HG02943 (cell line): ENCODE measurements at regions not wholly inside any gene's neighbourhood (a gene's known extent, or its start where the extent isn't known, plus 50 kb on each side); places are given as distances from the start of the nearest gene placed in this dataset.
"Not testable (repeated sequence)": the region's sequence is repeated elsewhere in the genome, so short reads cannot be mapped to it uniquely, and the experiment has no call there.

Source experiments
- ATAC-seq: cut with Tn5 transposase; IDR thresholded peaks from one replicate; pipeline ENCODE4 v1.9.1; 2021; ENCODE audit warnings: mild to moderate bottlenecking, low read depth, moderate library complexity; ENCODE audit not compliant: unreplicated experiment

DNA sequence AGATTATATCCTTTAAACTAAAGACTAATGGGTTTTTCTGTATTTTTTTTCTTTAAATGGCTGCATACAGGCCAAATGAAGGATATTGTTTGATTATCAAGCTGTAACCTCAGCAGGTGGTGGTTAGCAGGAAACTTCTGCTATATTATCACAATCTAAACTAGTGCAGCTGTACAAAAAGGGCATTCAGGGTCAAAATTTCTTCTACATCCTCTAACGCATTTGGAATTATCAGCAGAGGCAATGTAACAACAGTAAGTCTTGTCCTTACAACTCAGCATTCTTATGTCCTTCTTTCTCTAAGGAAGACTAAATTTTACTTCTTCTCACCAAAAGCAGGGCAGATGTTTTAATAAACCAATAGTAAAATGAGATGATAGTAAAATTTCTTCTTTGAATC, 135.8 kb upstream of the FN1 start:
- ATAC-seq, result no peak

DNA sequence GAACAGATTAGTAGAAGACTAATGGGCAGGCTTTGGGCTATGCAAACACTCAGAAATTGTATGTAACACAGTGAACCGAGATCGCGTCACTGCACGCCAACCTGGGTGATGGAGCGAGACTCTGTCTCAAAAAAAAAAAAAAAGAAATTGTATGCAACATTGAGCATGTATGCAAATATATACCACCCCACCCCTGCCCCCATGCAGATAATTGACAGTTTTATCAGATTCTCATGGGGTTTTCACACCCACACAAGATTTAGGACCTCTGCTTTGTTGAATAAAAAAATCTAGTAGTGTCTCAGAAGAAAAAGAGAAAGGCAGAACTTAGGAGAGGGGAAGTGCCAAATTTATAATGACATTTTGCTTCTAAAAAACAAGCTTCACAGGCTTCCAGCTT, 131.6 kb upstream of the FN1 start:
- no peak for ATAC-seq

DNA sequence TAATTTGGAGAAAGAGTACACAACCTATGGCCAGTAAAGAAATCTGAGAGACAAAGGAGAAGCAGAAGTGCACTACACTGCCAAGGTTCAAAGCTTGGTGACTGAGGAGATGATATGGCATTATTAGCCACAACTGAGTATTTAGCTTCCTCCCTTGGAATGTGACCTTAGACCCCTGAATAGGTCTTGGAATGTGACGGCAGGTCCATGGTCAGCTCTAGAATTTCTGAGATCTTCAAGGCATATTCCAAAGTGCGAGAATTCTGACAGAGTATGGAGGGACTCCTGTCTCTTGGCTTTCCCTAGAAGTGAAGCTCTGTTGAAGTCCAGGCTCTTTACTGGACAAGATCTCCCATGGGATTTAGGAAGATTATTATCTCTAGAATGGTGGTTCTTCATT, 130.0 kb upstream of the FN1 start:
- ATAC-seq, result no peak

DNA sequence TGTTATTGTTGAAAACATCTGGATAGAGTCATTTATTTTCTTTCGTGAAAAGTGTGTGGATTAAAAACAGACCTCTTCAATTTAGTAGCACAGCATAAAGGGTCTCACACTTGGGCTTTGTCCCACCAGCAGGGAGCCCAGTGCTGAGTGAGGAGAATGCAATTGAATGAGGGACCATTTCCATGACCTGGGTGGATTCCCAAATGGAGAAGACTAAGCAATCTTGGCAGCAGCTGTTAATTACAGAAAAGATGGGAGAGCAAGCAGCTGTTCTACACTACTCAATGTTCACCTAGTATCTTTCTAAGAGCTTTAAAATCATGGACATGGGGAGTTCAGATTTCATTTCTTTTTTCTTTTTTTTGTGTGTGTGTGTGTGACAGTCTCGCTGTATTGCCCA, 121.8 kb upstream of the FN1 start:
- no peak for ATAC-seq

DNA sequence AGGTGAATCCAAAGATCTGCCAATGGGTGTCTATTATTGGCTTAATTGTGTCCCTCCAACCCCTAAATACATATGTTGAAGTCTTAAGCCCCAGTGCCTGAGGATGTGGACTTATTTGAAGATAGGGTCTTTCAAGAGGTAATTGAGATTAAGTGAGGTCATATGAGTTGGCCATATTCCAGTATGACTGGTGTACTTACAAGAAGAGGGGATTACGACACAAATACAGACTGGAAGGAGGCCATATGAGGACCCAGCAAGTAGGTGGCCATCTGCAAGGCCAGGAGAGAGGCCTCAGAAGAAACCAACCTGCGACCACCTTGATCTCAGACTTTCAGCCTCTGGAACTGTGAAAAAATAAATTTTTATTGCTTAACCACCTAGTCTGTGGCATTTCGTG, 121.1 kb upstream of the FN1 start:
- ATAC-seq, result no peak

DNA sequence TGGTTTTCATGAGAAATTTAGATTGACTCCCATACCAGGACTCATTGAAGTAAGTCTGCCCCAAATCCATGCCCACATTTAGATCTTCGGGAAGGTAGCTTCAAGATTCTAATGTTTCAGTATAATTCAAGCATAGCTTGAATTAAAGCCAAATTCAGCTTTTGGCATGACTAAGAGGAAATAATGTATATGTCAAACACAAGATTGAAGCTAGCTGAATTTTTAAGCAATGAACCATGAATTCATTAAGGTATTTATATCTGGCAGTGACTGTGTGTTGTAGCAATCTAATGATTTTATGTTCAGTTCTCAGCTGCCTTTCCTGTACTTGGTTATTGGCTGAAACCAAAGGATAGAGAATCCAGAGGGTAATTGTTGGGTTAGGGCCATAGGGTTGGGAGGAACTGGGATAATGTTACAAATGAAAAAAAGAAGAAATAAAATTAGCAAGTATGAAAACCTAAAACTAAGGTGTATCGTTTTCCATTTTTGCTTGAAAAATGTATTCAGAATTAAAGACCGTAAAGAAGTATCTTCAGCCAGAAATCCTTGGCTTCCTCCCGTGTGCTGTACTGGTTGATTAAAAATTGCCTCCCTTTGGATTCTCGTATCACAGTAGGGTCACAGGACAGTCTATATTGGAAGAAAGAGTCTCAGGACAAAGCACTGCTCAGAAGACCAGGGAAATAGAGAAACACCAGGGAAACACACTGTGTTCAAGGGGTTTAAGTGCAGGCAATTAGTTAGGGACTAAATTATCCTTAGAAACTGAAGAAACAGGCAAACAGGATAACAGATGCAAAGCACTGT, 119.0 kb upstream of the FN1 start:
- ATAC-seq, result no peak

DNA sequence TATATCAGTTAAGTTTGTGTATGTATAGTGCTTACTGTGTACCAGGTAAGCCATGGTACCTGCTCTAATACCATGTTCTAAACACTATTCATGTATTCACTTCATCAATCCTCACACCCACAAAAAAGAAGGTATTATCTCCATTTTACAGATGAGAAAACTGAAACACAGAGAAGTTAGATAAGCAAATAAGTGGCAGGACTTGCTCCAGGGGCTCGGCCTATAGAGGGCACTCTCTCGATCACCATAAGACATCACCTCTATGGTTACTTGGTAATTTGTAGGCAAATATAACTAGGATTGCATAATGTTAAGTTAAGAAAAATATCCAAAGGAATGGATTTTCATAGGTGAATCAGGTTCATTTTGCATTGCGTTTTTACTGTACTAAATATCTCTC, 118.1 kb upstream of the FN1 start:
- ATAC-seq, result no peak

DNA sequence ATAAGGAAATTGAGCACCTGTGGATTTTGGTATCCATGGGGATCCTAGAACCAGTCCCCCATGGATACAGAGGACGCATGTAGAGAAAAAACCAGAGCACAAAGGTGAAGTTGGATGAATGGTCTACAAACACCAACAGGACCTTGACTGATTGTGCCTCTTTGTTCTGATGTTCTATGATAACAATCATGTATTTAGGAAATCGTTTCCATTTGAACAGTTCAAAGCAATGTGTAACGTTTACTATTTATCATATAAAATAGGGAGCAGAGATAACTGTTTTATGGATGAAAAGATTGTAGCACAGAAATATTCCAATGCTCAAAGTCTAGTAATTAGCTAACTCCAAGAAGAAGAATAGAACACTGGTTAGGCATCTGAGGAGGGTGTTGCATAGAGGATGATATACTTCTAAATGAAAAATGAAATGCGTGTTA, 116.3 kb upstream of the FN1 start:
- ATAC-seq, result no peak

DNA sequence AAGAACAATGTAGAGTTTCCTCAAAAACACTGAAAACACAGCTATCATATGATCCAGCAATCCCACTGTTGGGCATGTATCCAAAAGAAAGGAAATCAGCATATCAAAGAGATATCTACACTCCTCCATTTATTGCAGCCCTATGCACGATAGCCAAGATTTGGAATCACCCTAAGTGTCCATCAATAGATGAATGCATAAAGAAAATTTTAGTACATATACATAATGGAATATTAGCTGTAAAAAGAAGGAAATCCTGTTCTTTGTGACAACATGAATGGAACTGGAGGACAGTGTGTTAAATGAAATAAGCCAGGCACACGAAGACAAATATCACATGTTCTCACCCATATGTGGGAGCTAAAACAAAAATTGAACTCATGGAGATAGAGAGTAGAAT, 114.5 kb upstream of the FN1 start:
- ATAC-seq, result no peak

DNA sequence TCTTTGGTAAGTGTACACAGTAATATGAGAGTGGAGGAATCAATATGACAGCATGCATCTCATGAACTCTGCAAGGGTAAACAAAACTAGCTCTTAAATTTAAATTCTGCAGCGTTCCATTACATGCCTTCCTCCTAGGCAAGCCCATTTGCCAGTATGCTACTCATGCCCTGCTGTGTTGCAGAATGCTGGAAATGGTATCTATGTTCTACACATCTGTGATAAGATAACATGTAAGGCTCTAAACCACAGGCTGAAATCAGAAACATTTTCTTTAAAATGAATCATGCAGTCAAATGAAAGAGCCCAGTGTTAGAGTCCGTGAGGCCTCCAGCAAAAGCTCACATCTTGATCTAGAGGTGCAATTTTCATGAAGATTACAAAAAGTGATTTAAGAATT, 112.8 kb upstream of the FN1 start:
- no peak for ATAC-seq

DNA sequence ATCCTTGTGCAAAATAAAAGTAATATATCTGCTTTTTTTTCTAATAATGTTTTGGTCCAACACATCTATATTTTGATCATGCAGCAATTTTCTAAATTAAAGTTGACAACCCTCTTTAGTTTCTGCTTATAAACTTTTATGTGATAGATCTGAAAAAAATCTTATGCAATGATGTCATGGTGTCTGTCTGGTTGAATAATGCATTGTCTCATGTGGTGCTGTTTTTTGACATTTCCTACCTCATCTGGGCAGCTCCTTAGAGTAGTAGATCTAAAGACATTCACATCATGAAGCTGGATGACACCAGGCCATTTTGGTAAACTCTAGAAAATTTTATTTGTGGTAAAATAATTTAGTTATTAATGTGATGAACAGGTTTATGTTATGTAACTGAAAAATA, 106.8 kb upstream of the FN1 start:
- ATAC-seq, result no peak

DNA sequence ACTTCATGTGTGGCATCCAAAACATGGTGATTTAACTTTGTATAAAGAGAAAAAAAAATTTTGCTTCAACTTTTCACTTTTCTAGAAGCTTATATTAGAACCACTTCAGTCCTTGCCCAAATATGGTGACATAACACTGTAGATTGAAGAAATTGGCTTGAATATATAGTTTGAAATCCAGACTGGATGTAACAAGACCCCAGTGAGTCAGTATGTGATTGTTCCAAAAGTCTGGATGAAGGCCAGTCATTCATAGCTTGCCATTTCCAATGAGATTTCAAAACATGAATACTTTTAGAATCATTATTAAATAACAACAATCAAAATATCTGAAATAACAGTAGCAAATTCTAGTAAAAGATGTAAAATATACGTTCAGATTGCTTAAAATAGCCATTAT, 104.8 kb upstream of the FN1 start:
- ATAC-seq, result no peak

DNA sequence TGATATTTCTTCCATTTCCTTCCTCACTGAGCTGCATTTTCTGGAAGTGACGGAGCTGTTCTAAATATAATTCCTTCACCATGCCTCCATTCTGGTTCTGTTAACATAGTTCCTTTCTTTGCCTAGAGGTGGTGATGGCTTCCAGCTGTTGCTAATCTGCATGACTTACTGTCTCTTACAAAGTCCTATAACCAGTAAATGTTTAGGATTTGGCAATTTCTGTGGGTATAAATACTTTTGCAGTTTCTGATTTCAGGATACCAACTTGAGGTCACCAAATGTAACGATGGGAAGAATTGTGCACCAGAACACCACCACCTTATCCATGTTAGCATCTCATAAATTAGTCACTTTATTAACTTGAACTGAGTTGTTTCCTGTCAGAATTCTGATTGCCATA, 101.7 kb upstream of the FN1 start:
- no peak for ATAC-seq

DNA sequence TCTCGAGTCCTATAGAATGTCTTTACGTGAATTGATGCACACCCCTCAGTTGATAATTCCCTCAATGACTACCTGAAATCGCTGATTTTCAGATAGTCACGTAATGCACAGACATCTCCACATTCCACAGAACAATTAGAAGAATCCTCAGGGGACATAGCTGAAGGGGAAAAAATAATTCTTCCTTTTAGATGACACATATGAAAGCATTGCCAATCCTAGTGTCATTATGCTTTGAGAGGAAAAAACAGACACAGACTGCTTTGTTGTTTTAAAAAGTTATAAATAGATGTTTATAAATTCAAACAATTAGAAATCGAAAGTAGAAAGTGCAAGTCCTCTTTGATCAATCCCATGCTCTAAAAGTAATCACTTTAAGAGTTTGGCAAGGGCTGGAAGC, 100.6 kb upstream of the FN1 start:
- ATAC-seq, result no peak

DNA sequence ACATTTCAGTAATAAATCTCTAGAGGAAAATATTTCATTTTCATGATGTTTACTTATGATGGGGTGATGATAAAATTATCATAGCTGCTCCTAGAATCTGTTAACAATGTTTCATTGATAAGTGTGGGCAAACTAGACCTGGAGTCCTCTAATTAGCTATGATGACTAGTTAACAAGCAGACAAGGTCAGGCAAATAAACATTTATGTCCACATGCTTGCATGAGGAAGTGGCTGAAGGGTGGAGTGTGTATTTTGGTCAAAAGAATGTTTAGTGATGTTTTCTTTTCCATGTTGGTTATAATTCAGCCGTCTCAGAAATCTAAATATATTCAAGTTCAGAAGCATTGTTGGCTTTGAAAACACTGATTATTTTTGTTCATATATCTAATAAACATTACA, 99.9 kb upstream of the FN1 start:
- no peak for ATAC-seq

DNA sequence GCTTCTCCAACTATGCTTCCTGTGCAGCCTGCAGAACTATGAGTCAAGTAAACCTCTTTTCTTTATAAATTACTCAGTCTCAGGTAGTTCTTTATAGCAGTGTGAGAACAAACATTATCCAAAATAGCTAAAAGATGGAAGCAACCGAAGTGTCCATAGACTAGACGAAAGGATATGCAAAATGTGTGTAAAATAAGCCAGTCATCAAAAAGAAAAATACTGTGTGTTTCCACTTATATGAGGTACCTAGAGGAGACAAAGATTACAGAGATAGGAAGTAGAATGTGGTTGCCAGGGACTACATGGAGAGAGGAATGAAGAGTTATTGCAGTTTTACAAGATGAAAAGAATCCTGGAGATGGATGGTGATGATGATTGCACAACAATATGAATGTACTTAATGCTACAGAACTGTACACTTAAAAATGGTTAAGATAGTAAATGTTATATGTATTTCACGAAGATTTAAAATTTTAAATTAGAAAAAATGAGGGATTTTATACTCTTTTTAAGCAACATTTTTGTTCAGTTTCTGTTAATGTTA, 99.3 kb upstream of the FN1 start:
- no peak for ATAC-seq

DNA sequence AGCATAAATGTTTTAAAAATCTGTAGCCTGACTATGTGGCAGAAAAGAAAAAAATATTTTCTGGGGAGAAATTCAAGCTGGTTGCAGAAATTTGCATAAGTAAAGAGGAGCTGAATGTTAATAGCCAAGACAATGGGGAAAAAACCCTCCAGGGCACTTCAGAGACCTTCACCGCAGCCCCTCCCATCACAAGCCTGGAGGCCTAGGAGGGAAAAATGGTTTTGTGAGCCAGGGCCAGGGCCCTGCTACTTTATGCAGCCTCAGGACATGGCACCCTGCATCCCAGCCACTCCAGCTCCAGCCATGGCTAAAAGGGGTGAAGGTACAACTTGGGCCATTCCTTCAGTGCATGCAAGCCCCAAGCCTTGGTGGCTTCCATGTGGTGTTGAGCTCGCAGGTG, 97.8 kb upstream of the FN1 start:
- ATAC-seq, result not testable (repeated sequence)

DNA sequence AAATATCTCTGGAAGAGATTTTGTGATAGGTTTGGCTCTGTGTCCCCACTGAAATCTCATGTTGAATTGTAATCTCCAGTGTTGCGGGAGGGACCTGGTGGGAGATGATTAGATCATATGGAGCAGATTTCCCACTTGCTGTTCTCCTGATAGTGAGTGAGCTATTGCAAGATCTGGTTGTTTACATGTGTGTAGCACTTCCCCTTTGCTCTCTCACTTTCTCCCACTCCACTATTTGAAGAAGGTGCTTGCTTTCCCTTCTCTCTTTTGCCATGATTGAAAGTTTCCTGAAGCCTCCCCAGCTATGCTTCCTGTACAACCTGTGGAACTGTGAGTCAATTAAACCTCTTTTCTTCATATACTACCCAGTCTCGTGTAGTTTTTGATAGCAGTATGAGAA, 97.0 kb upstream of the FN1 start:
- ATAC-seq, result no peak

DNA sequence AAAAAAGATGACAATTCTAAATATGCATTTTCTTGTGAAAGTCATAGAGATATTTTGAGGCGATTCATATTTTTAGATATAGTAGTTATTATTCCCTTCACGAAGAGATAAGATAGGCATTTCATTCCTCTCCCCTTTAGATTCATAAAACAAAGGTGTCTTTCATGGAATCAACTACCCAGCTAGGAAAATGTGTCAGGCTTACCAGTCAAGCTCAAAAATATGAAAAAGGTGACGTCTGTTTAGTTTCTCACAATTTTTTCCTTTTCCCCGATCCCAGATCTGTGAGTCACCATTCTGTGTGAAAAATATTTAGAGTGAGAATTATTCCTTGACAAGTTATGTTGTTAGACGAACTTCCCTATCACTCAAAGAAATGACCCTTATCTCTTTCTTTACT, 95.4 kb upstream of the FN1 start:
- no peak for ATAC-seq

DNA sequence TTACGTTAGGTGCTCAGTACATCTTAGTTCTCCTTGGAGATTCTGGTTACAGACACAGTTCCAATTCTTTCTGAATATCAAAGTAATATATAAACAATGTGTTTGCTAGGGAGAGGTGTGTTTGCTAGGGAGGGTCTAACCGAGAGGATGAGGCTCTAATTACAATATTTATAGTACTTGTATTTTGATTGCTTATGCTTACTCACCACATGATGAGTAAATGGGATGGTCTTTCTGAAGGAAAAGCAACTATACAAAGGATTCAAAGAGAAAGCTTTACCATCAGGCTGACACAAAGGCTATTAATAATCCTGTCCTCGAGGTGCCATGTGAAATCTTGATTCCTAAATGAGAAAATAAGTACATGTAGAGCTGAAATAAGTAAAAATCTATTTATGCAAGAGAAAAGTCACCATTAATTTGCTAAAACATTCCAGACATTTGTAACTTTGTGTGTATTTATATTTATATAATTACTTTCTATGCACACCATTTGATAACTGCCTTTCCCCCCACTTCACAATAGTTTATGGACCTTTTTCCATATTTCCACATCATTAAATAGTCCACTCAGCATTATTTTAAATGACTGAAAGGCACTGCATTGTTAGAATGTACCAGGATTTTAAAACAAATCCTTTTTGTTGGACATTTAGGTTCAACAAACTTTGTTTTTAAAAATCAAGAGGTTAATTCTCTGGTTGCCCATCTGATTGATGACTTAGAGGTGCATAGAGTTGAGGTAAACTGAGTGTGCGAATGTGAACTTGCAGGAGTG, 94.5 kb upstream of the FN1 start:
- no peak for ATAC-seq

DNA sequence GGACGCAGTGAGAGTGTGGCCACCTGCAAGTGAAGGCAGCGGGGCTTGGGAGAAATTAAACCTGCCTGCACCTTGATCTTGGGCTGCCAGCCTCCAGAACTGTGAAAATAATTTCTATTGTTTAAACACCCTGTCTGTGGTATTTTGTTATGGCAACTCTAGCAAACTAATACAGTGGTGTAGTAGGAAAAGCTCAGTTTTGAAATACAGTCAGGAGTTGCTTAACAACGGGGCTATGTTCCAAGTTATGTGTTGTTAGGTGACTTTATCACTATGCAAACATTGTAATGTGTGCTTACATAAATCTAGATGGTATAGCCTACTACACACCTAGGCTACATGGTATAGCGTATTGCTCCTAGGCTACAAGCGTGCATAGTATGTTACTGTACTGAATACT, 93.4 kb upstream of the FN1 start:
- ATAC-seq, result no peak

DNA sequence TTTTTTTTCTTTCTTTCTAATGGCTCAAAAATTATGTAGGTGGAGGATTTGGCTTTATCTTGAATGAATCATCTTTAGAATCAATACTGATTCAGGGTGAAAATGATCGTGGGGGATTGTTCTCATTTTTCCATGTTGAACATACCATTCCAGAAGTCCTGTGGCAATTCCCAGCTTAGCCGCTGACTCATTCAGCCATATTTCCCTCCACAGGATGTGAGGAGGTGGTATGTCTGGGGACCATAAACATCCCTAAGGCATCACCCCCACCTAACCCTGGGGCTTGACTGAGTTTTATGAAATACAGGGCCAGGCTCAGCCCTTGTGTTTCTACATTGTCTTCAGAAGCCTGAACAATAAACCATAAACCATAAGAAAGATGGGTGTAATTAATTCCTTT, 92.7 kb upstream of the FN1 start:
- no peak for ATAC-seq
